Vagina (tissue), 2 donors: ENCODE measurements at regions not wholly inside any gene's neighbourhood (a gene's known extent, or its start where the extent isn't known, plus 50 kb on each side); places are given as distances from the start of the nearest gene placed in this dataset.

Experiments used
- POLR2A ChIP-seq, 2 donors: fragments of 450-650 bp; IDR thresholded peaks; one replicate each; pipeline ENCODE4 v1.6.1; 2017; ENCODE audit warnings: antibody characterized with exemption in 2 of 2, mild to moderate bottlenecking in 2 of 2, moderate library complexity in 2 of 2
- POLR2AphosphoS5 ChIP-seq, 2 donors: sonication (generic); formaldehyde crosslinking; IDR thresholded peaks; one replicate each; pipeline ENCODE4 v1.9.0; 2017; ENCODE audit warnings: antibody characterized with exemption in 2 of 2, mild to moderate bottlenecking in 2 of 2, low read depth in 1 of 2; ENCODE audit not compliant: insufficient read depth in 1 of 2
- TF ChIP-seq, protein P1 (sequence below), 3 experiments: fragments of 450-650 bp in 2 of 3; fragments of 200-600 bp in 1 of 3; sonication (generic) in 1 of 3; IDR thresholded peaks; one replicate each; pipeline ENCODE4 v1.5.1; 2017 to 2019; ENCODE audit warnings: antibody characterized with exemption in 3 of 3, mild to moderate bottlenecking in 2 of 3, moderate library complexity in 2 of 3

DNA sequence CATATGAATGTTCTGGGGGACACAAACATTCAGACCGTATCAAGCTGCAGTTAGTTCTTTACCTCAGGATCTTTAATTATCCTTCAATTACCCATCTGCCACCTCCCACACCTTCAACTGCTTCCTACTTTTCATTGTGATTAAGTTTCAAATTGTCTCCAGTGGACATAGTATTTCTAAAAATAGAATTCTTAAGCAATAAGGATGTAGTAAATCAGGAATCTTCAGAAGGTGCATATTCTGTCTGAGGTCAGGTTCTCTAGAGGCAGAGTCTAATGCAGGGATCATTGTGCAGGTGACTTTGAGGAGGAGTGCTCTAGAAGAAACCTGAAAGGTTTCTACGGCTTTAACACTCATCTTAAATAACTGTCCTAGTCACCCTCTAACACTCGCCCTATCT, 102.6 kb upstream of the PPP2R5A start:
- TF ChIP-seq POLR2A (IDR thresholded peaks at IDR 0.05) = no peak
- TF ChIP-seq, protein P1, sequence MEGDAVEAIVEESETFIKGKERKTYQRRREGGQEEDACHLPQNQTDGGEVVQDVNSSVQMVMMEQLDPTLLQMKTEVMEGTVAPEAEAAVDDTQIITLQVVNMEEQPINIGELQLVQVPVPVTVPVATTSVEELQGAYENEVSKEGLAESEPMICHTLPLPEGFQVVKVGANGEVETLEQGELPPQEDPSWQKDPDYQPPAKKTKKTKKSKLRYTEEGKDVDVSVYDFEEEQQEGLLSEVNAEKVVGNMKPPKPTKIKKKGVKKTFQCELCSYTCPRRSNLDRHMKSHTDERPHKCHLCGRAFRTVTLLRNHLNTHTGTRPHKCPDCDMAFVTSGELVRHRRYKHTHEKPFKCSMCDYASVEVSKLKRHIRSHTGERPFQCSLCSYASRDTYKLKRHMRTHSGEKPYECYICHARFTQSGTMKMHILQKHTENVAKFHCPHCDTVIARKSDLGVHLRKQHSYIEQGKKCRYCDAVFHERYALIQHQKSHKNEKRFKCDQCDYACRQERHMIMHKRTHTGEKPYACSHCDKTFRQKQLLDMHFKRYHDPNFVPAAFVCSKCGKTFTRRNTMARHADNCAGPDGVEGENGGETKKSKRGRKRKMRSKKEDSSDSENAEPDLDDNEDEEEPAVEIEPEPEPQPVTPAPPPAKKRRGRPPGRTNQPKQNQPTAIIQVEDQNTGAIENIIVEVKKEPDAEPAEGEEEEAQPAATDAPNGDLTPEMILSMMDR (IDR thresholded peaks at IDR 0.05) = no peak
- TF ChIP-seq POLR2AphosphoS5 (IDR thresholded peaks at IDR 0.05; ENCODE audit: insufficient read depth in 1 of 2, low read depth in 1 of 2) = no peak
